SK-N-SH (cell line): ENCODE measurements at regions not wholly inside any gene's neighbourhood (a gene's known extent, or its start where the extent isn't known, plus 50 kb on each side); places are given as distances from the start of the nearest gene placed in this dataset.

Source experiments
- CTCF ChIA-PET: fragments of 300-600, 350-600 bp; formaldehyde crosslinking; extraction: SDS; loops from one replicate; lab custom pipeline; 2021; lab: Yijun Ruan, JAX
- POLR2A ChIA-PET: fragments of 350-600 bp; sonication (Branson Sonifier 250); formaldehyde crosslinking; extraction: SDS; loops from one replicate; lab custom pipeline; 2020; ENCODE audit warnings: antibody characterized with exemption, inconsistent platforms; lab: Yijun Ruan, JAX
- DNase-seq: peaks from one replicate; pipeline ENCODE4 v3.0.0; 2012
- H2AFZ ChIP-seq: fragments of 200-600 bp; sonication (generic); 2 replicates; pipeline ENCODE4 v1.8.1; 2016; ENCODE audit warnings: antibody characterized with exemption, mild to moderate bottlenecking, low read depth
- H3F3A ChIP-seq: fragments of 200-600 bp; sonication (generic); replicated peaks from 2 replicates; pipeline ENCODE3; 2016; ENCODE audit warnings: antibody characterized with exemption, mild to moderate bottlenecking; ENCODE audit not compliant: insufficient read depth
- H3K27ac ChIP-seq, 2 experiments: fragments of 200-500 bp in 1 of 2; fragments of 200-600 bp in 1 of 2; sonication (Bioruptor generic) in 1 of 2; sonication (generic), shearing (Covaris generic) in 1 of 2; 2 replicates each; pipeline versions ENCODE4 v1.5.1 to v1.6.1; 2014 to 2016; ENCODE audit warnings: low read depth in 2 of 2, inconsistent platforms in 1 of 2, low read length in 1 of 2, mild to moderate bottlenecking in 1 of 2, mixed read lengths in 1 of 2
- H3K27me3 ChIP-seq: fragments of 200-600 bp; sonication (generic), shearing (Covaris generic); 2 replicates; pipeline ENCODE4 v1.6.1; 2016; ENCODE audit warnings: mixed run types; ENCODE audit not compliant: insufficient read depth
- H3K36me3 ChIP-seq, 2 experiments: fragments of 200-500 bp in 1 of 2; fragments of 200-600 bp in 1 of 2; sonication (Bioruptor generic) in 1 of 2; sonication (generic) in 1 of 2; replicated peaks in 1 of 2; 2 replicates each; pipeline versions ENCODE3 to v1.5.1; 2014 to 2016; ENCODE audit warnings: low read length in 1 of 2, mild to moderate bottlenecking in 1 of 2; ENCODE audit not compliant: insufficient read depth in 2 of 2, control insufficient read depth in 1 of 2
- H3K4me1 ChIP-seq, 2 experiments: fragments of 200-500 bp in 1 of 2; fragments of 200-600 bp in 1 of 2; sonication (Bioruptor generic) in 1 of 2; sonication (generic), shearing (Covaris generic) in 1 of 2; 2 replicates each; pipeline versions ENCODE4 v1.5.1 to v1.6.1; 2014 to 2016; ENCODE audit warnings: low read depth in 1 of 2, low read length in 1 of 2, mixed run types in 1 of 2; ENCODE audit not compliant: insufficient read depth in 2 of 2, control insufficient read depth in 1 of 2
- H3K4me2 ChIP-seq: fragments of 200-600 bp; sonication (generic), shearing (Covaris generic); 2 replicates; pipeline ENCODE4 v1.6.1; 2017; ENCODE audit warnings: mixed run types
- H3K4me3 ChIP-seq, 2 experiments: fragments of 200-500 bp in 1 of 2; fragments of 200-600 bp in 1 of 2; sonication (Bioruptor generic) in 1 of 2; sonication (generic), shearing (Covaris generic) in 1 of 2; 2 replicates each; pipeline versions ENCODE4 v1.5.1 to v1.8.1; 2014 to 2016; ENCODE audit warnings: low read depth in 2 of 2, inconsistent platforms in 1 of 2, low read length in 1 of 2, mild to moderate bottlenecking in 1 of 2, mixed read lengths in 1 of 2, moderate library complexity in 1 of 2
- H3K79me2 ChIP-seq: fragments of 200-600 bp; sonication (generic); 2 replicates; pipeline ENCODE4 v1.8.1; 2017; ENCODE audit warnings: mild to moderate bottlenecking; ENCODE audit not compliant: insufficient read depth
- H3K9ac ChIP-seq: fragments of 200-600 bp; sonication (generic); 2 replicates; pipeline ENCODE4 v1.6.1; 2017; ENCODE audit warnings: mixed run types
- H3K9me2 ChIP-seq: fragments of 200-600 bp; sonication (generic); 2 replicates; pipeline ENCODE4 v1.6.1; 2017; ENCODE audit warnings: mixed run types
- H3K9me3 ChIP-seq: fragments of 200-600 bp; sonication (generic); 2 replicates; pipeline ENCODE4 v1.6.1; 2017; ENCODE audit warnings: mixed run types, mild to moderate bottlenecking, moderate library complexity
- H4K20me1 ChIP-seq: fragments of 200-600 bp; sonication (generic); 2 replicates; pipeline ENCODE4 v1.6.1; 2017; ENCODE audit warnings: mild to moderate bottlenecking, mixed run types; ENCODE audit not compliant: insufficient read depth
- CTCF ChIP-seq: fragments of 200-600 bp; sonication (generic); IDR thresholded peaks from 2 replicates; pipeline ENCODE4 v1.6.1; 2017; ENCODE audit warnings: antibody characterized with exemption, mild to moderate bottlenecking, moderate library complexity
- EP300 ChIP-seq, 2 experiments: IDR thresholded peaks; 2 replicates each; pipeline versions ENCODE4 v1.4.0 to v1.6.1; 2012; ENCODE audit warnings: borderline replicate concordance in 1 of 2, low read depth in 1 of 2, low read length in 1 of 2
- EZH2phosphoT487 ChIP-seq: fragments of 200-600 bp; sonication (generic); IDR thresholded peaks from 2 replicates; pipeline ENCODE4 v1.6.1; 2017; ENCODE audit warnings: low read depth, mixed run types, mild to moderate bottlenecking, antibody characterized with exemption, moderate library complexity, borderline replicate concordance
- FOSL2 ChIP-seq: IDR thresholded peaks from 2 replicates; pipeline ENCODE4 v1.4.0; 2012; ENCODE audit warnings: low read depth, mild to moderate bottlenecking, moderate library complexity, borderline replicate concordance
- FOXJ3 ChIP-seq: sonication (generic); formaldehyde crosslinking; IDR thresholded peaks from 2 replicates; pipeline ENCODE4 v1.5.1; 2020; ENCODE audit warnings: mild to moderate bottlenecking, missing genetic modification reagents
- FOXM1 ChIP-seq: IDR thresholded peaks from 2 replicates; pipeline ENCODE4 v1.4.0; 2012; ENCODE audit warnings: low read depth, mild to moderate bottlenecking
- GABPA ChIP-seq: IDR thresholded peaks from 2 replicates; pipeline ENCODE4 v1.4.0; 2012; ENCODE audit warnings: low read depth, mild to moderate bottlenecking
- GATA2 ChIP-seq: sonication (generic); formaldehyde crosslinking; IDR thresholded peaks from 2 replicates; pipeline ENCODE4 v1.5.0; 2020; ENCODE audit warnings: mild to moderate bottlenecking, missing genetic modification reagents
- JUND ChIP-seq: IDR thresholded peaks from 2 replicates; pipeline ENCODE4 v1.4.0; 2012
- MAX ChIP-seq: IDR thresholded peaks from 2 replicates; pipeline ENCODE4 v1.4.0; 2012; ENCODE audit warnings: low read depth
- MEF2A ChIP-seq: IDR thresholded peaks from 2 replicates; pipeline ENCODE4 v1.4.0; 2012; ENCODE audit warnings: low read depth, borderline replicate concordance
- MXI1 ChIP-seq: IDR thresholded peaks from 2 replicates; pipeline ENCODE4 v1.6.1; 2012; ENCODE audit warnings: mild to moderate bottlenecking, low read depth, low read length, improper control_type of control experiment
- NRF1 ChIP-seq: IDR thresholded peaks from 2 replicates; pipeline ENCODE4 v1.6.1; 2012; ENCODE audit warnings: low read depth, mild to moderate bottlenecking, low read length
- POLR2AphosphoS5 ChIP-seq: IDR thresholded peaks from 2 replicates; pipeline ENCODE4 v1.6.1; 2012; ENCODE audit warnings: low read depth, low read length
- REST ChIP-seq: IDR thresholded peaks from 2 replicates; pipeline ENCODE4 v1.6.1; 2012; ENCODE audit warnings: mild to moderate bottlenecking, low read depth, low read length, moderate library complexity
- RXRA ChIP-seq: IDR thresholded peaks from 2 replicates; pipeline ENCODE4 v1.4.0; 2012; ENCODE audit warnings: low read depth, mild to moderate bottlenecking, borderline replicate concordance
- TAF1 ChIP-seq: IDR thresholded peaks from 2 replicates; pipeline ENCODE4 v1.6.1; 2012; ENCODE audit warnings: low read depth, mild to moderate bottlenecking, low read length, moderate library complexity, borderline replicate concordance
- TCF12 ChIP-seq: IDR thresholded peaks from 2 replicates; pipeline ENCODE4 v1.4.0; 2012
- USF1 ChIP-seq: IDR thresholded peaks from 2 replicates; pipeline ENCODE4 v1.4.0; 2012; ENCODE audit warnings: low read depth, borderline replicate concordance
- YY1 ChIP-seq: IDR thresholded peaks from 2 replicates; pipeline ENCODE4 v1.4.0; 2012; ENCODE audit warnings: low read depth, mild to moderate bottlenecking
- WGBS: methylation state at CpG from one replicate; pipeline ENCODE4 v1.1.6; 2017; ENCODE audit warnings: low lambda C conversion rate; 5-methylcytosine and 5-hydroxymethylcytosine counted together

GRCh38 chr15:25931851-25932250, 68.7 kb upstream of the ATP10A start:
- no peaks in the 10 kb centered on the region for H4K20me1 ChIP-seq
- H3K27me3 ChIP-seq: no peaks in the 10 kb centered on the region
- no peak overlapping the region for H3K4me3 ChIP-seq
- no peak overlapping the region for H2AFZ ChIP-seq
- no peaks in the 10 kb centered on the region for H3K9me3 ChIP-seq
- H3K27ac ChIP-seq: no peak overlapping the region
- no peaks in the 10 kb centered on the region; a peak in 1 of 4 replicates for H3K4me1 ChIP-seq
- no peaks in the 10 kb centered on the region for H3K9me2 ChIP-seq
- POLR2A ChIA-PET: no interaction called here
- WGBS: 24% methylated on average over 1 of the region's 1 CpG
- no peaks in the 10 kb centered on the region for H3K36me3 ChIP-seq
- TF ChIP-seq GATA2 (CRISPR knock-in tag): no peak
- TF ChIP-seq CTCF: no peak
- no peak for TF ChIP-seq TAF1
- TF ChIP-seq RXRA: no peak
- TF ChIP-seq FOXJ3 (CRISPR knock-in tag): no peak
- no peak for TF ChIP-seq FOXM1
- TF ChIP-seq POLR2AphosphoS5: no peak
- TF ChIP-seq GABPA: no peak
- no peak for TF ChIP-seq MXI1
- no peak for TF ChIP-seq REST
- TF ChIP-seq NRF1: no peak
- no peak for TF ChIP-seq JUND
- TF ChIP-seq MEF2A: no peak
- no peak for TF ChIP-seq MAX
- TF ChIP-seq EP300 (IDR thresholded peaks at IDR 0.05; ENCODE audit: borderline replicate concordance in 1 of 2, low read depth in 1 of 2, low read length in 1 of 2): no peak
- no peak for TF ChIP-seq EZH2phosphoT487
- no peak for TF ChIP-seq YY1
- no peak for TF ChIP-seq TCF12
- no peak for TF ChIP-seq USF1
- no peak for TF ChIP-seq FOSL2
- CTCF ChIA-PET: interaction anchor here (0.6 to 3.3 kb wide), 7 partner anchors 9 to 443 kb away, joined by 3 to 18 read pairs (median 6); no protein-coding TSS in a partner anchor
- no peaks in the 10 kb centered on the region for H3F3A ChIP-seq
- H3K79me2 ChIP-seq: no peaks in the 10 kb centered on the region
- H3K4me2 ChIP-seq: no peak overlapping the region
- DNase-seq: no peak
- H3K9ac ChIP-seq: no peak overlapping the region
